ENCODE measurements at regions not wholly inside any gene's neighbourhood (a gene's known extent, or its start where the extent isn't known, plus 50 kb on each side); places are given as distances from the start of the nearest gene placed in this dataset.

- Histone ChIP-seq H3K4me3 (ENCODE audit: low read depth in 1 of 2, low read length in 2 of 2) (no peak overlapping the region), H3K36me3 (ENCODE audit: control insufficient read depth in 1 of 2, insufficient read depth in 2 of 2, low read length in 2 of 2) (no peaks in the 10 kb centered on the region), H3K4me1 (ENCODE audit: control insufficient read depth in 1 of 2, insufficient read depth in 2 of 2, low read length in 2 of 2) (no peaks in the 10 kb centered on the region), H3K9me3 (ENCODE audit: control insufficient read depth in 1 of 2, low read length in 2 of 2) (no peaks in the 10 kb centered on the region), H3K27me3 (ENCODE audit: low read depth, low read length) (no peaks in the 10 kb centered on the region), H3K27ac (ENCODE audit: low read length) (no peak overlapping the region)
Measured at GRCh38 chr1:181345146-181345545, 138.2 kb upstream of the CACNA1E start.

GRCh38 chr1:181347495-181348390, 135.6 kb upstream of the CACNA1E start:
- Histone ChIP-seq H3K4me3 (ENCODE audit: low read depth in 1 of 2, low read length in 2 of 2) (no peak overlapping the region), H3K9me3 (ENCODE audit: control insufficient read depth in 1 of 2, low read length in 2 of 2) (no peaks in the 10 kb centered on the region), H3K27me3 (ENCODE audit: low read depth, low read length) (no peaks in the 10 kb centered on the region), H3K36me3 (ENCODE audit: control insufficient read depth in 1 of 2, insufficient read depth in 2 of 2, low read length in 2 of 2) (no peaks in the 10 kb centered on the region), H3K27ac (ENCODE audit: low read length) (no peak overlapping the region), H3K4me1 (ENCODE audit: control insufficient read depth in 1 of 2, insufficient read depth in 2 of 2, low read length in 2 of 2) (no peaks in the 10 kb centered on the region)

DNA sequence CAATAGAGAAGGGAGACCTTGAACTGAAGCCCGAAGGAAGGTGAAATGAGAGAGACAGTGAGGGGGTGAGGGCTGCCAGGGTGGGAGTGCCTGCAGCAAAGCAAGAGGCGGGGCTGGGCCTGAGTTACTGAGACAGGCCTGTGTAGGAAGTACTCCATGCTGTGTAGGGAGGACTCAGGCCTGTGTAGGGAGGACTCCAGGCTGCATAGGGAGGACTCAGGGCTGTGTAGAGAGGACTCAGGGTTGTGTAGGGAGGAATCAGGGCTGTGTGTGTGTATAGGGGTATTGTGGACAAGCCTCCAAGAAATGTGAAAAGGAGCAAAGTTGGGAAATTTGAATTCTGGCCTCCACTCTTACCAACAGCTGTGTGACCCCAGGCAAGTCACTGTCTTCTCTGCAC, 133.8 kb upstream of the CACNA1E start:
- H3K4me1 ChIP-seq (ENCODE audit: control insufficient read depth in 1 of 2, insufficient read depth in 2 of 2, low read length in 2 of 2), result no peaks in the 10 kb centered on the region
- no peaks in the 10 kb centered on the region for H3K27me3 ChIP-seq (ENCODE audit: low read depth, low read length)
- no peak overlapping the region for H3K27ac ChIP-seq (ENCODE audit: low read length)
- no peak overlapping the region for H3K4me3 ChIP-seq (ENCODE audit: low read depth in 1 of 2, low read length in 2 of 2)
- no peaks in the 10 kb centered on the region for H3K9me3 ChIP-seq (ENCODE audit: control insufficient read depth in 1 of 2, low read length in 2 of 2)
- no peaks in the 10 kb centered on the region for H3K36me3 ChIP-seq (ENCODE audit: control insufficient read depth in 1 of 2, insufficient read depth in 2 of 2, low read length in 2 of 2)

- Histone ChIP-seq H3K4me3 (ENCODE audit: low read depth in 1 of 2, low read length in 2 of 2) (no peak overlapping the region), H3K27ac (ENCODE audit: low read length) (no peak overlapping the region), H3K27me3 (ENCODE audit: low read depth, low read length) (no peaks in the 10 kb centered on the region), H3K36me3 (ENCODE audit: control insufficient read depth in 1 of 2, insufficient read depth in 2 of 2, low read length in 2 of 2) (no peaks in the 10 kb centered on the region), H3K4me1 (ENCODE audit: control insufficient read depth in 1 of 2, insufficient read depth in 2 of 2, low read length in 2 of 2) (no peaks in the 10 kb centered on the region), H3K9me3 (ENCODE audit: control insufficient read depth in 1 of 2, low read length in 2 of 2) (no peaks in the 10 kb centered on the region)
Measured at GRCh38 chr1:181350131-181350530, 133.2 kb upstream of the CACNA1E start.

DNA sequence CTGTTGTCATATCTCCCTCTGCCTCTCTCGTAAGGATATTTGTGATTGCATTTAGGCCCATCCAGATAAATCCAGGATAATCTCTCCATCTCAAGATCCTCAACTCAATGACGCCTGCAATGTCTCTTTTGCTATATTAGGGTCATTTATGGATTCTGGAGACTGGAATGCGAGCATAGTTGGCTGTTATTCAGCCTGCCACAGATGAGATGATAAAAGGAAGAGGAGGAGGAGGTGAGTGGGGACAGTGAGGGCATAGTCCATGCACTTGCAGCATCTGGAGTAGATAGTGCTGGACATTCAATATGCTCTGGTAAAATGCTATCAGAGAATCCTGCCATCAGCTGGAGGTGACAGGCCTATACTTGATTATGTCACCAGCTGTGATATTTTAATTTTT, 131.6 kb upstream of the CACNA1E start:
- Histone ChIP-seq H3K9me3 (ENCODE audit: control insufficient read depth in 1 of 2, low read length in 2 of 2) (no peaks in the 10 kb centered on the region), H3K27me3 (ENCODE audit: low read depth, low read length) (no peaks in the 10 kb centered on the region), H3K4me3 (ENCODE audit: low read depth in 1 of 2, low read length in 2 of 2) (no peak overlapping the region), H3K4me1 (ENCODE audit: control insufficient read depth in 1 of 2, insufficient read depth in 2 of 2, low read length in 2 of 2) (no peaks in the 10 kb centered on the region), H3K36me3 (ENCODE audit: control insufficient read depth in 1 of 2, insufficient read depth in 2 of 2, low read length in 2 of 2) (no peaks in the 10 kb centered on the region), H3K27ac (ENCODE audit: low read length) (no peak overlapping the region)

GRCh38 chr1:181352695-181353094, 130.6 kb upstream of the CACNA1E start:
- H3K27ac ChIP-seq (ENCODE audit: low read length), result no peak overlapping the region
- no peaks in the 10 kb centered on the region for H3K4me1 ChIP-seq (ENCODE audit: control insufficient read depth in 1 of 2, insufficient read depth in 2 of 2, low read length in 2 of 2)
- H3K4me3 ChIP-seq (ENCODE audit: low read depth in 1 of 2, low read length in 2 of 2), result no peak overlapping the region
- H3K9me3 ChIP-seq (ENCODE audit: control insufficient read depth in 1 of 2, low read length in 2 of 2), result no peaks in the 10 kb centered on the region
- H3K27me3 ChIP-seq (ENCODE audit: low read depth, low read length), result no peaks in the 10 kb centered on the region
- no peaks in the 10 kb centered on the region for H3K36me3 ChIP-seq (ENCODE audit: control insufficient read depth in 1 of 2, insufficient read depth in 2 of 2, low read length in 2 of 2)

GRCh38 chr1:181353526-181353925, 129.8 kb upstream of the CACNA1E start:
- Histone ChIP-seq H3K27me3 (ENCODE audit: low read depth, low read length) (no peaks in the 10 kb centered on the region), H3K27ac (ENCODE audit: low read length) (no peak overlapping the region), H3K9me3 (ENCODE audit: control insufficient read depth in 1 of 2, low read length in 2 of 2) (no peaks in the 10 kb centered on the region), H3K36me3 (ENCODE audit: control insufficient read depth in 1 of 2, insufficient read depth in 2 of 2, low read length in 2 of 2) (no peaks in the 10 kb centered on the region), H3K4me3 (ENCODE audit: low read depth in 1 of 2, low read length in 2 of 2) (no peak overlapping the region), H3K4me1 (ENCODE audit: control insufficient read depth in 1 of 2, insufficient read depth in 2 of 2, low read length in 2 of 2) (no peaks in the 10 kb centered on the region)

DNA sequence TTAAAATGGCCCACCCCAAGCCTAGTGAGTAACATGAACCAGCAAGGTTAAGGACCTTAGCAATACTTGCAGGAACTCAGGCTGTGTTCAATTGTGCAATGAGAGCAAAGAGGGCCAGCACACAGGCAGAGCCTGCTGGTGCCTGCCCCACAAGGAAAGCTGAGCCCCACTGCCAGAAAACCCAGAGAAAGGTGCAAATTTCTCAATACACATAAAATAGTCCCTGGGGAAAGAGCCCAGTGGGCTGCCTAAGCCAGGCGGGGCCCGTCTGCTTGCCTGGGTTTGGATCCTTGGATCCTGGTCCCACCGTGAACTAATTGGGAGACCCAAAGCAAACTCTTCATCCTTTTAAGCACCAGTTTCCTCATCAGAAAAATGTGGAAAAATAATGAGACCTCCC, 128.5 kb upstream of the CACNA1E start:
- H3K4me3 ChIP-seq (ENCODE audit: low read depth in 1 of 2, low read length in 2 of 2), result no peak overlapping the region
- H3K9me3 ChIP-seq (ENCODE audit: control insufficient read depth in 1 of 2, low read length in 2 of 2), result no peaks in the 10 kb centered on the region
- H3K4me1 ChIP-seq (ENCODE audit: control insufficient read depth in 1 of 2, insufficient read depth in 2 of 2, low read length in 2 of 2), result no peaks in the 10 kb centered on the region
- H3K27ac ChIP-seq (ENCODE audit: low read length), result no peak overlapping the region
- H3K27me3 ChIP-seq (ENCODE audit: low read depth, low read length), result no peaks in the 10 kb centered on the region
- H3K36me3 ChIP-seq (ENCODE audit: control insufficient read depth in 1 of 2, insufficient read depth in 2 of 2, low read length in 2 of 2), result no peaks in the 10 kb centered on the region

DNA sequence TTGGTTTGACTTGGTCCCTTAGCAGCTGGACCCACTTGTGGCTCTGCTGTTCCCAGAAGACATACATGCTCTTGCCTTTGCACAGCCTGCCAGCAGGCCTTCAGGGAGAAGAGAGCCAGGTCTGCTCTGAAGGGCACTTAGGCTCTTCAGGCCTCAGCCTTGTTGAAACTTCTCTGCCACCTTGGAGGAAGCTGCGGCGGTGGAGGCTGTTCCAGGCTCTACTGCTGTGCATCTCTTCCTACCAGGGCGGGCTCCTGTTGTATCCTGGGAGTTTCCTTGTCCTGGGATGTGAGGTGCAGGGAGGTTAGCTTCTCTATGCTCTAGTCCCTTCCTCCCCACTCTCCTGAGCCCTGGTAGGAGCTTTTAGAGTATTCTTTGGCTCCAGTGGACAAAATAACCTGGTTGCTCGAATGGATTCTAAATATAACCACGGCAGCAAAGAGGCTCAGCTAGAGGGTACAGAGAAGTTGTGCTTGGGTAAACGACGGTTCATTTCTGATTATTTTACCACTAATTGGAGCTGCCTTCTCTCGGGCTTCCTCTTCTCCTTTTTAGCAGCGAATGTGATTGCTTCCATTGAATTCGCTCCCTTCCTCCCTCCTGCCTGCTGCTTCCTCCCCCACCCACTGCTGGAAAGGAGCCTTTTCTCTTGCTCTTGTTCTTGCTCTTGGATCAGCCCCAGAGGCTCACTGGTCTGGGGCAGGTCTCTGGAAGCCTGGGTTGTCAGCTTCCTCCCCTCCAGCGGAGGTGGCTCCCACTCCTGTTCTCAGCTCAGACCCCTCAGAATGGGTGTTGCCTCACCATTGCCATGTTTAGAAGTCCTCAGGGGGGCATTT, 126.6 kb upstream of the CACNA1E start:
- Histone ChIP-seq H3K27ac (ENCODE audit: low read length) (no peak overlapping the region), H3K4me1 (ENCODE audit: control insufficient read depth in 1 of 2, insufficient read depth in 2 of 2, low read length in 2 of 2) (no peaks in the 10 kb centered on the region), H3K36me3 (ENCODE audit: control insufficient read depth in 1 of 2, insufficient read depth in 2 of 2, low read length in 2 of 2) (no peaks in the 10 kb centered on the region), H3K9me3 (ENCODE audit: control insufficient read depth in 1 of 2, low read length in 2 of 2) (no peaks in the 10 kb centered on the region), H3K4me3 (ENCODE audit: low read depth in 1 of 2, low read length in 2 of 2) (no peak overlapping the region), H3K27me3 (ENCODE audit: low read depth, low read length) (no peaks in the 10 kb centered on the region)

GRCh38 chr1:181359012-181359411, 124.3 kb upstream of the CACNA1E start:
- Histone ChIP-seq H3K27me3 (ENCODE audit: low read depth, low read length) (no peaks in the 10 kb centered on the region), H3K4me1 (ENCODE audit: control insufficient read depth in 1 of 2, insufficient read depth in 2 of 2, low read length in 2 of 2) (no peaks in the 10 kb centered on the region), H3K4me3 (ENCODE audit: low read depth in 1 of 2, low read length in 2 of 2) (no peak overlapping the region), H3K27ac (ENCODE audit: low read length) (no peak overlapping the region), H3K36me3 (ENCODE audit: control insufficient read depth in 1 of 2, insufficient read depth in 2 of 2, low read length in 2 of 2) (no peaks in the 10 kb centered on the region), H3K9me3 (ENCODE audit: control insufficient read depth in 1 of 2, low read length in 2 of 2) (no peaks in the 10 kb centered on the region)

DNA sequence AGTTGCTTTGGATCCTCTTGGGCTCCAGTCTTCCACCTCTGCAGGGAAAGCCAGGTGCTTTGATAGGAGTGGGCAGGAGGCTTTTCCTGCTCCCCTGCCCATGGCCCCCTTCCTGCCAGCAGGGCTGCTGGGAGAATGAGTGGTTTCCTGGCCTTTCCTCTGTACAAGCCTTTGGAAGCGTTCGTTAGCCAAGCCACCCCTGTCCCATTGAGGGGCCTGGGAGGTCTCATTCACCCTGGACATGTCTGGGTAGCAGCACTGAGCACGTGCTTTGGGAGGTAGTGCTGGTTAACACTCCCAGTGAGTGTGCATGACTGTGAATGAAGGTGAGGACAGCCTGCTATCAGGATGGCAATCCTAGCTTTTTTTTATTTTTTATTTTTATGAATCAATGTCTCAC, 118.5 kb upstream of the CACNA1E start:
- Histone ChIP-seq H3K4me1 (ENCODE audit: control insufficient read depth in 1 of 2, insufficient read depth in 2 of 2, low read length in 2 of 2) (no peaks in the 10 kb centered on the region), H3K36me3 (ENCODE audit: control insufficient read depth in 1 of 2, insufficient read depth in 2 of 2, low read length in 2 of 2) (no peaks in the 10 kb centered on the region), H3K4me3 (ENCODE audit: low read depth in 1 of 2, low read length in 2 of 2) (no peak overlapping the region), H3K27ac (ENCODE audit: low read length) (no peak overlapping the region), H3K27me3 (ENCODE audit: low read depth, low read length) (no peaks in the 10 kb centered on the region), H3K9me3 (ENCODE audit: control insufficient read depth in 1 of 2, low read length in 2 of 2) (no peaks in the 10 kb centered on the region)
